ENCODE measurements at regions not wholly inside any gene's neighbourhood (a gene's known extent, or its start where the extent isn't known, plus 50 kb on each side); places are given as distances from the start of the nearest gene placed in this dataset.
"Not testable (repeated sequence)": the region's sequence is repeated elsewhere in the genome, so short reads cannot be mapped to it uniquely, and the experiment has no call there.

- TF ChIP-seq CTCF, EZH2, EZH2phosphoT487 (IDR thresholded peaks at IDR 0.05): not testable (repeated sequence)
These were observed 151.5 kb downstream of the PLK2 start for GRCh38 chr5:58308384-58308783.
